Epidermal melanocyte (primary cell): ENCODE measurements at regions not wholly inside any gene's neighbourhood (a gene's known extent, or its start where the extent isn't known, plus 50 kb on each side); places are given as distances from the start of the nearest gene placed in this dataset.
A peak's percentile ranks its signal among the peaks of the same experiment; 100 is the strongest.
"Not testable (repeated sequence)": the region's sequence is repeated elsewhere in the genome, so short reads cannot be mapped to it uniquely, and the experiment has no call there.

Experiments used
- DNase-seq: peaks from one replicate; pipeline ENCODE4 v3.0.0; 2011; ENCODE audit warnings: low spot score; ENCODE audit not compliant: insufficient read length

GRCh38 chr5:34436761-34437501 is 219.2 kb upstream of the RAI14 start:
- no peak for DNase-seq

GRCh38 chr5:34439601-34440000 is 216.5 kb upstream of the RAI14 start:
- DNase-seq, result no peak

- not testable (repeated sequence) for DNase-seq
Measured at GRCh38 chr5:34441767-34442166, 214.4 kb upstream of the RAI14 start.

- no peak for DNase-seq
Measured at GRCh38 chr5:34447424-34447823, 208.7 kb upstream of the RAI14 start.

GRCh38 chr5:34449639-34450038 is 206.5 kb upstream of the RAI14 start:
- DNase-seq, result no peak

GRCh38 chr5:34450338-34450737 is 205.8 kb upstream of the RAI14 start:
- no peak for DNase-seq

GRCh38 chr5:34452170-34452828 is 203.8 kb upstream of the RAI14 start:
- no peak for DNase-seq

- no peak for DNase-seq
Measured at GRCh38 chr5:34455098-34455497, 201.0 kb upstream of the RAI14 start.

GRCh38 chr5:34459908-34460307 is 196.2 kb upstream of the RAI14 start:
- no peak for DNase-seq

GRCh38 chr5:34460496-34460895 is 195.6 kb upstream of the RAI14 start:
- DNase-seq, result no peak

GRCh38 chr5:34464829-34465228 is 191.3 kb upstream of the RAI14 start:
- DNase-seq, result no peak

GRCh38 chr5:34465301-34465700 is 190.8 kb upstream of the RAI14 start:
- DNase-seq, result not testable (repeated sequence)

GRCh38 chr5:34466519-34467388 is 189.4 kb upstream of the RAI14 start:
- not testable (repeated sequence) for DNase-seq

GRCh38 chr5:34467436-34467835 is 188.7 kb upstream of the RAI14 start:
- no peak for DNase-seq

GRCh38 chr5:34467984-34468383 is 188.1 kb upstream of the RAI14 start:
- not testable (repeated sequence) for DNase-seq

GRCh38 chr5:34469971-34470370 is 186.2 kb upstream of the RAI14 start:
- DNase-seq, result no peak

- DNase-seq, result peak; percentile 60
Measured at GRCh38 chr5:34474573-34475021, 181.5 kb upstream of the RAI14 start.

- no peak for DNase-seq
Measured at GRCh38 chr5:34475249-34475966, 180.7 kb upstream of the RAI14 start.

- DNase-seq, result no peak
Measured at GRCh38 chr5:34476941-34477565, 179.1 kb upstream of the RAI14 start.

- DNase-seq, result no peak
Measured at GRCh38 chr5:34480810-34481528, 175.2 kb upstream of the RAI14 start.
